GM12865 (cell line): ENCODE measurements at regions not wholly inside any gene's neighbourhood (a gene's known extent, or its start where the extent isn't known, plus 50 kb on each side); places are given as distances from the start of the nearest gene placed in this dataset.
"Not testable (repeated sequence)": the region's sequence is repeated elsewhere in the genome, so short reads cannot be mapped to it uniquely, and the experiment has no call there.

ENCODE experiments used
- DNase-seq: peaks from one replicate; pipeline ENCODE4 v3.0.0; 2010; ENCODE audit warnings: low read depth
- H3K4me3 ChIP-seq: 2 replicates; pipeline ENCODE4 v1.5.1; 2011; ENCODE audit warnings: mild to moderate bottlenecking, low read depth, low read length, control low read depth
- CTCF ChIP-seq: IDR thresholded peaks from 2 replicates; pipeline ENCODE4 v1.5.1; 2011; ENCODE audit warnings: low read length, control low read depth, low read depth, inconsistent platforms; ENCODE audit not compliant: insufficient read depth; ENCODE audit errors: missing control alignments

GRCh38 chrX:135651647-135652295 is 61.7 kb upstream of the CT45A1 start:
- DNase-seq: peak; percentile 2
- no peak overlapping the region for H3K4me3 ChIP-seq
- no peak for TF ChIP-seq CTCF

- no peak for DNase-seq
- H3K4me3 ChIP-seq: no peak overlapping the region
- no peak for TF ChIP-seq CTCF
Observed at GRCh38 chrX:135652602-135653001, 60.8 kb upstream of the CT45A1 start.

GRCh38 chrX:135657952-135658654 is 55.3 kb upstream of the CT45A1 start:
- not testable (repeated sequence) for H3K4me3 ChIP-seq
- peak; percentile 32 for DNase-seq
